ENCODE measurements at regions not wholly inside any gene's neighbourhood (a gene's known extent, or its start where the extent isn't known, plus 50 kb on each side); places are given as distances from the start of the nearest gene placed in this dataset.

- Histone ChIP-seq H4K20me1 (ENCODE audit: insufficient read depth) (no peaks in the 10 kb centered on the region), H3K27ac (ENCODE audit: low read depth, low read length) (no peak overlapping the region), H3K4me3 (replicated peaks in 1 of 2; ENCODE audit: low read depth in 1 of 2, low read length in 2 of 2) (no peak overlapping the region), H3K4me1 (ENCODE audit: control insufficient read depth in 1 of 2, insufficient read depth in 2 of 2, low read length in 2 of 2) (no peaks in the 10 kb centered on the region), H3K36me3 (ENCODE audit: control insufficient read depth in 1 of 2, insufficient read depth in 2 of 2, low read length in 2 of 2) (no peaks in the 10 kb centered on the region), H3K4me2 (ENCODE audit: low read length) (no peak overlapping the region), H2AFZ (ENCODE audit: low read depth, low read length, poor library complexity, severe bottlenecking) (no peak overlapping the region), H3K9me2 (ENCODE audit: insufficient read depth) (no peaks in the 10 kb centered on the region), H3K9me3 (ENCODE audit: control insufficient read depth in 1 of 2, insufficient read depth in 1 of 2, low read depth in 1 of 2, low read length in 2 of 2) (no peaks in the 10 kb centered on the region), H3K79me2 (ENCODE audit: insufficient read depth, low read length) (no peaks in the 10 kb centered on the region), H3K9ac (ENCODE audit: low read length) (no peak overlapping the region), H3K27me3 (ENCODE audit: insufficient read depth, low read length) (no peaks in the 10 kb centered on the region)
- no peak for TF ChIP-seq ZFX (IDR thresholded peaks at IDR 0.05)
- TF ChIP-seq, protein P1, sequence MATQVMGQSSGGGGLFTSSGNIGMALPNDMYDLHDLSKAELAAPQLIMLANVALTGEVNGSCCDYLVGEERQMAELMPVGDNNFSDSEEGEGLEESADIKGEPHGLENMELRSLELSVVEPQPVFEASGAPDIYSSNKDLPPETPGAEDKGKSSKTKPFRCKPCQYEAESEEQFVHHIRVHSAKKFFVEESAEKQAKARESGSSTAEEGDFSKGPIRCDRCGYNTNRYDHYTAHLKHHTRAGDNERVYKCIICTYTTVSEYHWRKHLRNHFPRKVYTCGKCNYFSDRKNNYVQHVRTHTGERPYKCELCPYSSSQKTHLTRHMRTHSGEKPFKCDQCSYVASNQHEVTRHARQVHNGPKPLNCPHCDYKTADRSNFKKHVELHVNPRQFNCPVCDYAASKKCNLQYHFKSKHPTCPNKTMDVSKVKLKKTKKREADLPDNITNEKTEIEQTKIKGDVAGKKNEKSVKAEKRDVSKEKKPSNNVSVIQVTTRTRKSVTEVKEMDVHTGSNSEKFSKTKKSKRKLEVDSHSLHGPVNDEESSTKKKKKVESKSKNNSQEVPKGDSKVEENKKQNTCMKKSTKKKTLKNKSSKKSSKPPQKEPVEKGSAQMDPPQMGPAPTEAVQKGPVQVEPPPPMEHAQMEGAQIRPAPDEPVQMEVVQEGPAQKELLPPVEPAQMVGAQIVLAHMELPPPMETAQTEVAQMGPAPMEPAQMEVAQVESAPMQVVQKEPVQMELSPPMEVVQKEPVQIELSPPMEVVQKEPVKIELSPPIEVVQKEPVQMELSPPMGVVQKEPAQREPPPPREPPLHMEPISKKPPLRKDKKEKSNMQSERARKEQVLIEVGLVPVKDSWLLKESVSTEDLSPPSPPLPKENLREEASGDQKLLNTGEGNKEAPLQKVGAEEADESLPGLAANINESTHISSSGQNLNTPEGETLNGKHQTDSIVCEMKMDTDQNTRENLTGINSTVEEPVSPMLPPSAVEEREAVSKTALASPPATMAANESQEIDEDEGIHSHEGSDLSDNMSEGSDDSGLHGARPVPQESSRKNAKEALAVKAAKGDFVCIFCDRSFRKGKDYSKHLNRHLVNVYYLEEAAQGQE (IDR thresholded peaks at IDR 0.05; ENCODE audit: low read depth): no peak
- TF ChIP-seq CBX3 (IDR thresholded peaks at IDR 0.05; ENCODE audit: low read depth): no peak
- TF ChIP-seq RAD21 (IDR thresholded peaks at IDR 0.05; ENCODE audit: low read depth): no peak
- TF ChIP-seq POLR2A (IDR thresholded peaks at IDR 0.05; ENCODE audit: borderline replicate concordance, extremely low read depth, insufficient read depth, insufficient read length): no peak
- TF ChIP-seq CTCF (IDR thresholded peaks at IDR 0.05 in 2 of 3, conservative IDR thresholded peaks at IDR 0.05 in 1 of 3; ENCODE audit: borderline replicate concordance in 1 of 3, insufficient read depth in 1 of 3, low read depth in 2 of 3, low read length in 2 of 3): no peak
- no peak for TF ChIP-seq CEBPB (IDR thresholded peaks at IDR 0.05; ENCODE audit: low read depth)
- no peak for TF ChIP-seq JUND (IDR thresholded peaks at IDR 0.05)
- TF ChIP-seq MAX (IDR thresholded peaks at IDR 0.05): no peak
- no peak for TF ChIP-seq SP1 (IDR thresholded peaks at IDR 0.05; ENCODE audit: low read depth)
- TF ChIP-seq POLR2AphosphoS5 (IDR thresholded peaks at IDR 0.05; ENCODE audit: low read depth, low read length): no peak
- TF ChIP-seq ZNF274 (IDR thresholded peaks at IDR 0.05; ENCODE audit: low read depth, low read length): no peak
- TF ChIP-seq EGR1 (IDR thresholded peaks at IDR 0.05; ENCODE audit: low read depth): no peak
- DNase-seq (ENCODE audit: low read depth, low spot score) (no peak), ATAC-seq (no peak)
- RAD21 ChIA-PET (ENCODE audit: low non-redundant PET in 1 of 2, low total read pairs in 2 of 2, uncharacterized antibody in 2 of 2, unreplicated experiment in 2 of 2): no interaction called here
- POLR2A ChIA-PET: no interaction called here
- intact Hi-C loops (cut with micrococcal nuclease): no loop called here
- BruUV-seq (replicated peaks): no TSS peak
- CTCF ChIA-PET: no interaction called here
Measured at GRCh38 chr5:68591850-68592249, 376.3 kb downstream of the PIK3R1 start.

All from HCT116 (cell line).